Superior temporal gyrus (tissue), 1 donor: ENCODE measurements at regions not wholly inside any gene's neighbourhood (a gene's known extent, or its start where the extent isn't known, plus 50 kb on each side); places are given as distances from the start of the nearest gene placed in this dataset.
A peak's percentile ranks its signal among the peaks of the same experiment; 100 is the strongest.

Experiments
- DNase-seq: peaks from one replicate; pipeline ENCODE4 v3.0.0-alpha.2; 2016; ENCODE audit errors: extremely low spot score

GRCh38 chr14:39768589-39768988 is 336.4 kb upstream of the FBXO33 start:
- no peak for DNase-seq

GRCh38 chr14:39766397-39767000 is 334.3 kb upstream of the FBXO33 start:
- DNase-seq = no peak

- no peak for DNase-seq
These were observed 333.4 kb upstream of the FBXO33 start for GRCh38 chr14:39765676-39766075.

- no peak for DNase-seq
These were observed 331.2 kb upstream of the FBXO33 start for GRCh38 chr14:39763402-39763890.

- no peak for DNase-seq
These were observed 330.6 kb upstream of the FBXO33 start for GRCh38 chr14:39762576-39763401.

- no peak for DNase-seq
These were observed 323.1 kb upstream of the FBXO33 start for GRCh38 chr14:39755269-39755878.

- DNase-seq = no peak
These were observed 308.2 kb upstream of the FBXO33 start for GRCh38 chr14:39740454-39740853.

- DNase-seq = no peak
These were observed 307.6 kb upstream of the FBXO33 start for GRCh38 chr14:39739796-39740195.

GRCh38 chr14:39734306-39734705 is 302.1 kb upstream of the FBXO33 start:
- no peak for DNase-seq

- no peak for DNase-seq
These were observed 301.5 kb upstream of the FBXO33 start for GRCh38 chr14:39733741-39734140.

- DNase-seq = no peak
These were observed 299.7 kb upstream of the FBXO33 start for GRCh38 chr14:39731912-39732311.

- DNase-seq = no peak
These were observed 294.3 kb upstream of the FBXO33 start for GRCh38 chr14:39726563-39726962.

- DNase-seq = no peak
These were observed 290.5 kb upstream of the FBXO33 start for GRCh38 chr14:39722547-39723273.

GRCh38 chr14:39716987-39717570 is 284.8 kb upstream of the FBXO33 start:
- no peak for DNase-seq

- DNase-seq = no peak
These were observed 280.2 kb upstream of the FBXO33 start for GRCh38 chr14:39712293-39712999.

- peak; percentile 29 for DNase-seq
These were observed 272.4 kb upstream of the FBXO33 start for GRCh38 chr14:39704594-39704993.

- DNase-seq = no peak
These were observed 262.1 kb upstream of the FBXO33 start for GRCh38 chr14:39694341-39694740.

- DNase-seq = no peak
These were observed 251.5 kb upstream of the FBXO33 start for GRCh38 chr14:39683691-39684260.

GRCh38 chr14:39682582-39682981 is 250.3 kb upstream of the FBXO33 start:
- no peak for DNase-seq

- DNase-seq = no peak
These were observed 249.7 kb upstream of the FBXO33 start for GRCh38 chr14:39681782-39682399.
